SU-DHL-6 (cell line): ENCODE measurements at regions not wholly inside any gene's neighbourhood (a gene's known extent, or its start where the extent isn't known, plus 50 kb on each side); places are given as distances from the start of the nearest gene placed in this dataset.

Experiments
- CTCF ChIP-seq: fragments of 200-600 bp; sonication (generic); IDR thresholded peaks from one replicate; pipeline ENCODE4 v1.5.1; 2017; ENCODE audit warnings: antibody characterized with exemption, mild to moderate bottlenecking, low read length, moderate library complexity; ENCODE audit not compliant: insufficient read depth, poor library complexity, severe bottlenecking
- EZH2phosphoT487 ChIP-seq: fragments of 200-600 bp; sonication (generic), shearing (Covaris generic); conservative IDR thresholded peaks from 2 replicates; pipeline ENCODE4 v1.6.1; 2018; ENCODE audit warnings: mild to moderate bottlenecking, antibody characterized with exemption, low read length, moderate library complexity, mixed read lengths

DNA sequence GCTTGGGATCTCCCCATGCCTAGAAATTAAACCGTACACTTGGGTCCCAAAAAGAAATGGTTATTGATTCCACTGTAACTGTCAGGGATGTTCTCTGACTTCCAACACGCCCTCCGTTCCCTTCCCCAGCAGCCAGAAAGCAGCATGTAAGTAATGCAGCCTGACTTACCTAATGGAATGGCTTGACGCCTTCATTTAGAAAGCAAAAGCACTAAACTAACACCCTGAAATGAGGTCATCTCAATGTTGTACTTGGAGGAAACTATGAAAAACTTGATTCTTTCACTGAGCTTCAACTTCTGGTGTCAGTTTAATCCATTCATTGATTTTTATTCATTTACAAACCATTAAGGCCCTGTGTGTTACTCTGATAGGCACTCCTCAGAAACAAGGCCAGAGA is 110.8 kb upstream of the NOCT start:
- no peak for TF ChIP-seq CTCF
- TF ChIP-seq EZH2phosphoT487 = no peak
